CD4-positive, alpha-beta T cell (primary cell): ENCODE measurements at regions not wholly inside any gene's neighbourhood (a gene's known extent, or its start where the extent isn't known, plus 50 kb on each side); places are given as distances from the start of the nearest gene placed in this dataset.

ENCODE experiments used
- ATAC-seq: fragments of 200-7000 bp; cut with Tn5 transposase; one replicate; pipeline ENCODE4 v1.10.0; 2022; ENCODE audit warnings: mild to moderate bottlenecking; ENCODE audit not compliant: poor library complexity
- CTCF ChIA-PET: fragments of 350-600 bp; sonication (Branson Sonifier 250); formaldehyde crosslinking; loops from one replicate; lab custom pipeline; 2021; ENCODE audit warnings: antibody characterized with exemption, inconsistent platforms; lab: Charles Lee
- POLR2A ChIA-PET: fragments of 350-600 bp; sonication (Branson Sonifier 250); formaldehyde crosslinking; loops from one replicate; lab custom pipeline; 2021; ENCODE audit warnings: antibody characterized with exemption, inconsistent platforms; lab: Charles Lee
- DNase-seq, 14 experiments: peaks; one replicate each; pipeline ENCODE4 v3.0.0-alpha.2; 2013 to 2020; ENCODE audit warnings: mixed read lengths in 2 of 14
- H3K27ac ChIP-seq, 2 donors: one replicate each; pipeline versions ENCODE4 v1.5.1 to v1.7.0; 2013; ENCODE audit warnings: low read length in 2 of 2, low read depth in 1 of 2, mild to moderate bottlenecking in 1 of 2
- H3K27me3 ChIP-seq, 2 experiments: 1 replicate in 1 of 2; 2 replicates in 1 of 2; pipeline versions ENCODE4 v1.6.1 to v1.7.0; 2013; ENCODE audit warnings: low read length in 2 of 2, control low read depth in 1 of 2, mild to moderate bottlenecking in 1 of 2, moderate library complexity in 1 of 2; ENCODE audit not compliant: insufficient read depth in 2 of 2, control insufficient read depth in 1 of 2
- H3K36me3 ChIP-seq: one replicate; pipeline ENCODE4 v1.6.1; 2013; ENCODE audit warnings: low read length, control low read depth; ENCODE audit not compliant: insufficient read depth
- H3K4me1 ChIP-seq: one replicate; pipeline ENCODE4 v1.6.1; 2013; ENCODE audit warnings: low read length, control low read depth; ENCODE audit not compliant: insufficient read depth
- H3K4me3 ChIP-seq: one replicate; pipeline ENCODE4 v1.5.1; 2013; ENCODE audit warnings: mild to moderate bottlenecking, low read length, moderate library complexity
- H3K9me3 ChIP-seq, 2 experiments: 1 replicate in 1 of 2; 2 replicates in 1 of 2; pipeline versions ENCODE4 v1.6.1 to v1.7.0; 2013; ENCODE audit warnings: low read length in 2 of 2, mild to moderate bottlenecking in 2 of 2, control low read depth in 1 of 2, moderate library complexity in 1 of 2; ENCODE audit not compliant: control insufficient read depth in 1 of 2, insufficient read depth in 1 of 2
- H3K27ac Mint-ChIP-seq: one replicate; pipeline ENCODE4 v1.8.0; 2020; ENCODE audit warnings: mixed read lengths
- H3K27me3 Mint-ChIP-seq: one replicate; pipeline ENCODE4 v1.8.0; 2021; ENCODE audit warnings: mixed read lengths
- H3K36me3 Mint-ChIP-seq: one replicate; pipeline ENCODE4 v1.8.0; 2021; ENCODE audit warnings: low read depth, mixed read lengths
- H3K4me1 Mint-ChIP-seq: one replicate; pipeline ENCODE4 v1.8.0; 2021; ENCODE audit warnings: low read depth, mixed read lengths
- H3K4me3 Mint-ChIP-seq: one replicate; pipeline ENCODE4 v1.8.0; 2020; ENCODE audit warnings: mild to moderate bottlenecking, mixed read lengths
- H3K9me3 Mint-ChIP-seq: one replicate; pipeline ENCODE4 v1.8.0; 2020; ENCODE audit warnings: mixed read lengths
- intact Hi-C, 2 experiments: fragments of 100-400 bp; cut with DNase I in 1 of 2; cut with micrococcal nuclease in 1 of 2; formaldehyde crosslinking; loops; one replicate each; pipeline versions ENCODE4 v1.15.1 to v1.9.0; 2023 to 2025; cut with DNase I, micrococcal nuclease
- TF ChIP-seq, protein P1 (sequence below): fragments of 200-600 bp; IDR thresholded peaks from one replicate; pipeline ENCODE4 v1.8.0; 2022; ENCODE audit warnings: antibody characterized with exemption, mild to moderate bottlenecking

GRCh38 chr16:47924950-47925349 lies 230.8 kb downstream of the ABCC12 start:
- Histone ChIP-seq H3K9me3 (no peaks in the 10 kb centered on the region), H3K27me3 (peaks cover 0 to 3% of the 10 kb centered on the region in 2 experiments), H3K4me3 (no peak overlapping the region), H3K27ac (no peak overlapping the region), H3K36me3 (no peaks in the 10 kb centered on the region), H3K4me1 (no peaks in the 10 kb centered on the region)
- no peaks in the 10 kb centered on the region for H3K9me3 Mint-ChIP-seq
- ChIA-PET POLR2A (no interaction called here), CTCF (no interaction called here)
- H3K27me3 Mint-ChIP-seq: peaks cover 5% of the 10 kb centered on the region
- DNase-seq (no peak), ATAC-seq (no peak)
- no peaks in the 10 kb centered on the region for H3K36me3 Mint-ChIP-seq
- TF ChIP-seq, protein P1, sequence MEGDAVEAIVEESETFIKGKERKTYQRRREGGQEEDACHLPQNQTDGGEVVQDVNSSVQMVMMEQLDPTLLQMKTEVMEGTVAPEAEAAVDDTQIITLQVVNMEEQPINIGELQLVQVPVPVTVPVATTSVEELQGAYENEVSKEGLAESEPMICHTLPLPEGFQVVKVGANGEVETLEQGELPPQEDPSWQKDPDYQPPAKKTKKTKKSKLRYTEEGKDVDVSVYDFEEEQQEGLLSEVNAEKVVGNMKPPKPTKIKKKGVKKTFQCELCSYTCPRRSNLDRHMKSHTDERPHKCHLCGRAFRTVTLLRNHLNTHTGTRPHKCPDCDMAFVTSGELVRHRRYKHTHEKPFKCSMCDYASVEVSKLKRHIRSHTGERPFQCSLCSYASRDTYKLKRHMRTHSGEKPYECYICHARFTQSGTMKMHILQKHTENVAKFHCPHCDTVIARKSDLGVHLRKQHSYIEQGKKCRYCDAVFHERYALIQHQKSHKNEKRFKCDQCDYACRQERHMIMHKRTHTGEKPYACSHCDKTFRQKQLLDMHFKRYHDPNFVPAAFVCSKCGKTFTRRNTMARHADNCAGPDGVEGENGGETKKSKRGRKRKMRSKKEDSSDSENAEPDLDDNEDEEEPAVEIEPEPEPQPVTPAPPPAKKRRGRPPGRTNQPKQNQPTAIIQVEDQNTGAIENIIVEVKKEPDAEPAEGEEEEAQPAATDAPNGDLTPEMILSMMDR: no peak
- H3K4me3 Mint-ChIP-seq: no peak overlapping the region
- no peaks in the 10 kb centered on the region for H3K4me1 Mint-ChIP-seq
- intact Hi-C loops: no loop called here
- H3K27ac Mint-ChIP-seq: no peak overlapping the region

DNA sequence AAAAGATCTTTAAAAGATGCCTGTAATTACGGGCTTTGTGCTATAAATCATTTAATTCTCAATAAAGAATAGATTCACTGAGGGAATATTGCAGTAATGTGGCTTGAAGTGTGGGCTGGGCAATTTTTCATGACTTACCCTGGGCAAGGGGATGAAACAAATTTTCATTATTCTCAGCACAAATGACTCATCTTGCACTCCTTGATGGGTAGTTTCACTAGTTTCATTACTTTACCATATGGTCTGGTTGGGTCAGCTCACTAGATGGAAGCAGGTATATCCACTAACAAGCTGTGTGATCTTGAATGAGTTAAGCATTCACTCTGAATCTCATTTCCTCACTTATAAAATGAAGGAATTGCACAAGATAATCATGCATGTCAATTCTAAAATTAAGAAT lies 234.3 kb downstream of the ABCC12 start:
- POLR2A ChIA-PET: no interaction called here

DNA sequence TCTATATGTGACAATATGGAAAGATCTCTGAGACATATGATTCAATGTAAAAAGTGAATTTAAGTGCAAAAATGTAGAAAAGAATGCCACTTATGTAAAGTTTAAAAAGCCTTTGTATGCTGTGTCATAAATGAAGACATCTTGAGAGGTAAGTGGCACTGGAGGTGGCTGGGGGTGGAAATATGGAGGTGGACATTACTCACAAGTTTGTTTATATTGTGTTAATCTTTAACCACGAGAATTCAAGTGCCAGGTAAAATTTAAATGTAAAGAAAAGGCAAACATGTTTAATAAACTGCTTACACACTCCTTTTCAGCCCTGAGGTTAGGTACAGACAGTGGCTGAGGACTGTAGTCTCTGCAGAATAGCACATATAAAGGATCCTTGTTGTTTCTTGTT lies 235.1 kb downstream of the ABCC12 start:
- no peak overlapping the region for H3K4me3 Mint-ChIP-seq
- no peaks in the 10 kb centered on the region for H3K9me3 ChIP-seq
- peaks cover 0 to 3% of the 10 kb centered on the region in 2 experiments for H3K27me3 ChIP-seq
- H3K4me3 ChIP-seq: no peak overlapping the region
- intact Hi-C loops: no loop called here
- H3K4me1 ChIP-seq: no peaks in the 10 kb centered on the region
- H3K27ac Mint-ChIP-seq: no peak overlapping the region
- H3K36me3 Mint-ChIP-seq: no peaks in the 10 kb centered on the region
- H3K9me3 Mint-ChIP-seq: peaks cover 6% of the 10 kb centered on the region
- no peaks in the 10 kb centered on the region for H3K36me3 ChIP-seq
- no peaks in the 10 kb centered on the region for H3K4me1 Mint-ChIP-seq
- no peak for ATAC-seq
- POLR2A ChIA-PET: no interaction called here
- peaks cover 5% of the 10 kb centered on the region for H3K27me3 Mint-ChIP-seq
- H3K27ac ChIP-seq: no peak overlapping the region
- DNase-seq: no peak
- TF ChIP-seq, protein P1: no peak
- CTCF ChIA-PET: no interaction called here

More for the DNA sequence above, 234.3 kb downstream of the ABCC12 start:
- no peak for DNase-seq
- peaks cover 0 to 3% of the 10 kb centered on the region in 2 experiments for H3K27me3 ChIP-seq
- no peak overlapping the region for H3K27ac ChIP-seq
- H3K36me3 Mint-ChIP-seq: no peaks in the 10 kb centered on the region
- H3K4me3 ChIP-seq: no peak overlapping the region
- H3K4me1 Mint-ChIP-seq: no peaks in the 10 kb centered on the region
- TF ChIP-seq, protein P1: no peak
- no peaks in the 10 kb centered on the region for H3K9me3 ChIP-seq
- H3K27me3 Mint-ChIP-seq: peaks cover 5% of the 10 kb centered on the region
- H3K36me3 ChIP-seq: no peaks in the 10 kb centered on the region
- no peak overlapping the region for H3K27ac Mint-ChIP-seq
- no peak overlapping the region for H3K4me3 Mint-ChIP-seq
- no peak for ATAC-seq
- no peaks in the 10 kb centered on the region for H3K4me1 ChIP-seq
- peaks cover under 1% of the 10 kb centered on the region for H3K9me3 Mint-ChIP-seq
- CTCF ChIA-PET: no interaction called here
- intact Hi-C loops: no loop called here
